NCI-H2196 treated with DMSO at 0.1 percent for 48 hours (cell line): ENCODE measurements at regions not wholly inside any gene's neighbourhood (a gene's known extent, or its start where the extent isn't known, plus 50 kb on each side); places are given as distances from the start of the nearest gene placed in this dataset.
"Not testable (repeated sequence)": the region's sequence is repeated elsewhere in the genome, so short reads cannot be mapped to it uniquely, and the experiment has no call there.

ENCODE experiments used
- DNase-seq: peaks from one replicate; lab custom pipeline; 2025; ENCODE audit not compliant: unreplicated experiment; lab: John Stamatoyannopoulos, UW

- DNase-seq = no peak
Measured at GRCh38 chr11:92122561-92122960, 102.1 kb upstream of the FAT3 start.

DNA sequence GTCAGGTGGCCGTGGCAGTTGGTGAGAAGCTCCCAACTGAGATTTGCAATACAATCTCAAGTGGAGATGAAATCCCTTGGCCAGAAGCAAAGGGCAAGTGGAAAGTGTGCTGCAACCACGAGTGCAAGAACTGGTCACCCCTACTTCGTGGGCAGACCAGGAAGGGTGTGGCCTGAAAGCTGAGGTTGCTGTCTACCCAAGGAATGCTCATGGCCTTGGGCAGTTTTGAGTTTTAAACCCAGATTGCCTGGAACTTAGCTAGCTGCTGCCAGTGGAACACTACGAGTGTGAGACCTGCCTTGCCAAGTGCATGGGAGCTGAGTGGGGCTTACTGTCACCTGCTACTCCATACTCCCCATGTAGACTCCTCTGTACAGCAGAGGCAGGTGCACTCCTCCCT is 113.3 kb upstream of the FAT3 start:
- no peak for DNase-seq

DNA sequence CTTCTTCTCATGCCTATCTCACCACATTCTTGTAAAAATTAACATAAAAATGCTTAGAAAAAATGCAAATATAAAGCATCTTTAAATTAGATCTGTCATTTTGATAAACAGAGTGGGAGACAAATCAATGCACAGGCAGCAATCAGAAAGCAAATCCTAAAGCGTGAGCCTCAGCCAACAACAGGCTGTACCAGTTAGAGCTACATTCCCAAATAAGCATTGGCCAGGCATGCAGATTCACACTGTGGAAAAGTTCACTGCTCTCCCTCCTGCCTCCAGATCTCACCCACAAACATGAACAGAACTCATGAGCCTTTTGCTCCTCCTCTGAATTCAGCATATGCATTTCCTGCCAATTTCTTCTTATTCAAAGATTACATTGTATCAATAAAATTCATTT is 115.2 kb upstream of the FAT3 start:
- no peak for DNase-seq

GRCh38 chr11:92107331-92107730 is 117.3 kb upstream of the FAT3 start:
- DNase-seq = no peak

- no peak for DNase-seq
Measured at GRCh38 chr11:92104349-92104748, 120.3 kb upstream of the FAT3 start.

DNA sequence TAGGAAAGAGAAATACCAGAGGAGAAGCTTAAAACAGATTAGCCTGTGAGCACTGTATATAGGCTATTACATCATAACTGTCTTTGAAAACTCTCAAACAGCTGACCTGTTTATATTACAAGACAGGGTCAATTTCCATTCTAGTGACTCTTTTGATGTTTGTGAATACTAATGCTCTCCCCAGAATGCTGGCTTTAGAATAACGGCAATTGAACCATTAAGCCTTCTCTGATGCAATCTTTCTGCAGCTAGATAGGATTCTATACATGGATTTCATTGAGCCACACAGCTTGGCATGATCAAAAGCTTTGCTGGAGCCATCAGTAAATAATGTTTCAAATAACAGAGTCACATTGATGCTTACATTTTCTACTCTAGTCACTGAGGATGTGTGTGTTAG is 122.7 kb upstream of the FAT3 start:
- DNase-seq = no peak

DNA sequence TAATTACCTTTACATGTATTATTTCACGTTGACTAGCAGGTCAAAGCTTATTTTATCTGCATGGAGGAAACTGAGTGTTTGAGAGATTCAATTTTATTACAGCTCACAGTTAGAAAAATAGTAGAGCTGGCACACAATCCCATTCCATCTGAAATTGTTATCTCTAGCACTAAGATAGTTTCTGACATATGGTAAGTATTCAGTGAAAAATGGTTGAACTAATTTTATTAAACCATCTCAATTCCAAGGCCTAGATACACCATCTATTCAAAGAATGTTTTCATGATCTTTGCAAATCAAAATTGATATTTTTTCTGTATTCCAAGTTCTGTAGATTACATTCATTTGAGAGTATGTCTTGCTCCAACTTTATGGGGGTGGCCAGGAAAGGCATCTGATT is 125.4 kb upstream of the FAT3 start:
- no peak for DNase-seq

DNA sequence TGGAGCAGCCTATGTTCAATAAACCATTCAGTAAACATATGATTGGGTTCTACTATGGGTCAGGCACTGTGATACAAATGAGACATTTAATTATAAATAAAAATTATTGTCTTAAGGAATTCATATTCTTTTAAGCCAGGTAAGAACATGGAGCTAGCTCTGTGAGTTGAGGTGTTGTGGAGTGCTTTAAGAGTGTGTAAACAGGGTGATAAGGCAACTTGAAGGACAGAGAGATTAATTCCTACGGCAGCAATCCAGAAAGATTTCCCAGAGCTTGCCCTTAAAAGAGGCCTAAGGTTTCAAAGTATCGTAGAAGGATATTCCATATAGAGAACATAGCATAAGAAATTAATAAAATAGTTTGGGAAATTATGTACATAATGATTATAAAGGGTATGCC is 126.4 kb upstream of the FAT3 start:
- no peak for DNase-seq

- DNase-seq = no peak
Measured at GRCh38 chr11:92087725-92088537, 136.7 kb upstream of the FAT3 start.

DNA sequence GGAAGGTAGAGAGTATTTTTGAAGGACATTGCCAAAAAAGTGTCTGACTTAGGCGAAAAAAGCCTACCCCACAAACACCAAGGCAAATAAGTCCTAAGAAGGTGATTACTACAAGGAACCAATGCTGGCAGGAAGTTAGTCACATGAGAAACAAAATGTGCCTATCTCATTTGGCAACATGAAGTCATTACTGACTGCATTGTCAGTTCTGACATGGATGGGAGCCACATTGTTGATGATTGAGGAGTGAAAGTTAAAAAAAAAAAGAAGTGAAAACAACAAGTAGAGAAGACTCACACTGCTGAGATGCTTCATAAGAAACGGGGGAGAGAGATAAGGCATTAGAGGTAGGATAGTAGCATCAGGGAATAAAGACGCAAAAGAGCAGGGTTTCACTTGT is 141.5 kb upstream of the FAT3 start:
- DNase-seq = no peak

DNA sequence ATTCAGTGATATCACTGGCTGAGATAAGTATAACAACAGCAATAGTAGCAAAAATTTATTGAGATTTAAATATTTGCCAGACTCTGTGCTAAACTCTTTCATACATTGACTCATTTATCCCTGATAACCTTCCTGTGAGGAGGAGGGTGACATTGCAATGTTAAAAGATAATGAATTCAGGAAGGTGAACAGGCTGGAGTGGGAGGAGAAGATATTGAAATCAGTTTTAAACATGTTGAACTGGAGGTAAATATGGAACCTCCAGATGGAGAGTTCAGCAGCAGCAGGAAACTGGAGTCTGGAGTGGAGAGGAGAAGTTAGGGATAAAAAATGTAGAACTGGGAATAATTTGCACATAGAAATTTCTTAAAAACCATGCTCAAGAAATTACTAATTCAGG is 142.0 kb upstream of the FAT3 start:
- no peak for DNase-seq

- DNase-seq = not testable (repeated sequence)
Measured at GRCh38 chr11:92074498-92074897, 150.1 kb upstream of the FAT3 start.

GRCh38 chr11:92071660-92072059 is 153.0 kb upstream of the FAT3 start:
- DNase-seq = no peak

DNA sequence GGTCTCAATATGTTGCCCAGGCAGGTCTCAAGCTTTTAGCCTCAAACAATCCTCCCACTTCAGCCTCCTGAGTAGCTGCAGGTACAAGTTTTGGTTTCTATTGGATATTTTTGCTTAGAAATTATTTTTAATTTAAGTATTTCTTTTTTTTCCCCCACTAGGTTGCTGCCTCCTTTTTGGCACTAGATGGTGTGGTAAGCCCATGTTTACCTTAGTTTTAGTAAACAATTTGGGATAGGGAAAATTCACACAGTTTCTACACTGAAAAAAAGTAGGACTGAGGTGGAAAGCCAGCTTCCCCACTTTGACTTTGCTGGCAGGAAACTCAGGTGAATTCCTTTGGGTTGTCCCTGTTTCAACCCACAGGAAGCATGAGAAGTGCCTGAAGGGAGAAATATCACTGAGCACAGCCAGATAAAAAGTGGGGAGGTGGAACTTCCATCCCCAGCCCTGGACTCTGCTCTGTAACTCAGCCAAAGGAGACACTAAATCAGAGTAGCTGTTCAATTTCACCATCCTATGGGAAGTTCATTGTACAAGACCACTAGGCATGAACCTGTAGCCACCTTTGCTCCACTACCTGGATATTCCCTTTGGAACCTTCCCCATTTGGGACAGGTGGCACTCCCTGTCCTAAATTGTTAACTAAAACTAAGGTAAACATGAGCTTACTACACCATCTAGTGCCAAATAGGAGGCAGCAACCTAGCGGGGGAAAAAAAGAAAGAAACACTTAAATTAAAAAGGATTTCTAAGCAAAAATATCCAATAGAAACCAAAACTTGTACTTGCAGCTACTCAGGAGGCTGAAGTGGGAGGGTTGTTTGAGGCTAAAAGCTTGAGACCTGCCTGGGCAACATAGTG is 154.4 kb upstream of the FAT3 start:
- DNase-seq = no peak

- DNase-seq = no peak
Measured at GRCh38 chr11:92067016-92067415, 157.6 kb upstream of the FAT3 start.

- DNase-seq = no peak
Measured at GRCh38 chr11:92061456-92062062, 163.1 kb upstream of the FAT3 start.

- DNase-seq = no peak
Measured at GRCh38 chr11:92057849-92058442, 166.7 kb upstream of the FAT3 start.

- DNase-seq = no peak
Measured at GRCh38 chr11:92053216-92053615, 171.4 kb upstream of the FAT3 start.

- DNase-seq = no peak
Measured at GRCh38 chr11:92050305-92050704, 174.3 kb upstream of the FAT3 start.

DNA sequence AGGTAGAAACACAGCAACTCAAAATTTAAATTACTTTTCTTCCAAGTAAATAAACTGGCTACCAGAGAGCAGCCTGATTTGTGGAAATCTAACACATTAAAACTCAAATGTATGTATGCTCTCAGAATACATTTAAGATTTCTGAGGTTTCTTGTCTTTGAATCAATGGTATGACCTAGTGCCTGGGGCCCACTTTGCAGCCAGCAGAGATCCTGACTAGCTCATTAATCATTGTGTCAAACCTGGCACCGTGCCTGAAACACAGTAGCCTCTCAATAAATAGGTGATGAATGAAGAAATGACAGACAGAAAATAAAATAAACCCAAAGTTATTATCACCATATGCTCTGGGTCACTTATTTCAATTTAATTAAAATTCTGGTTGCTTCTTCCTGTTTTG is 176.2 kb upstream of the FAT3 start:
- DNase-seq = no peak

DNA sequence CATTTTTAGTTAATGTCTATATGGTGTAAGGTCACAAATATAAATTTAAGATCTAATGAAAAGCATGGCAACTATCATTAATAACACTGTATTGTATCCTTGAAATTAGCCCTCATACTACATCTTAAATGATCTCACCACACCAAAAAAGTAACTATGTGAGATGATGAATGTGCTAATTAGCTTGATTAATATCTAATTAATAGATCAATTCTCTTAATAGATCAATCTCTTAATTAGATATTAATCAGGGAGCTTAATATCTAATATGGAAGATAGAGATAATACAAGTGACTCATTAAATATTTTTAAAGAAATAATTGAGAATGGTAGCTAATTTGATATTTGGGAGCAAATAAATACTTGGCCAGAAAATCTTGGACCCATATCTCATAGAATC is 178.5 kb upstream of the FAT3 start:
- DNase-seq = no peak

GRCh38 chr11:92045301-92045700 is 179.3 kb upstream of the FAT3 start:
- DNase-seq = no peak
